ENCODE measurements at regions not wholly inside any gene's neighbourhood (a gene's known extent, or its start where the extent isn't known, plus 50 kb on each side); places are given as distances from the start of the nearest gene placed in this dataset.

DNA sequence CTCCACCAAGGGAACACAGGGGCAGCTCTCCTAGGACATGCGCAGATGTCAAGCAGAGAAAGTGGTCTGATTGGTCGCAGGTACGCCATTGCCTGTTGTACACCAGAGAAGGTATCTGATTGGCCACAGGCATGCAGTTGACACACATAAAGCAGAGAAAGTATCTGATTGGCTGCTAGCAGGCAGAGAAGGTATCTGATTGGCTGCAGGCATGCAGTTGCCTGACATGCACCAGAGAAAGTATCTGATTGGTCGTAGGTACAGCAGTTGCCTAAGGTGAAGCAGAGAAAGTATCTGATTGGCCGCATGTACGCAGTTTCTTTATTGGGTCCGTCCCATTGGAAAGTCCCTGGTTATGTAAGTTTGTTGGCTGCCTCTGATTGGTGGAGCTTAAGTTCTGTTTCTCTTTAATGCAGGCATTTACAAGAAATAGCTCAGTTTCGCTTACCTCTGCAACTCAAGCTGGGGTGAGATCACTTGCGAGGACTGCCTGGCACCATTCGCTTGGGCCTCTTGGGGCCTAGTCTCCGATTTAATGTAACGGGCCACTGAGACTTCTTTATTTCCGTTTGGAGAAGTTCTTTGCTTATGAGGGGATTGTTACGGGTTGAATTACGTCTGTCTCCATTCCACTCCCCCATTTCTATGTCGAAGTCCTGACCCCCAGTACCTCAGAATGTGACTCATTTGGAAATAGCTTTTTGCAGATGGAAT, 74.2 kb downstream of the SIK1 start:
- TF ChIP-seq, protein P1, sequence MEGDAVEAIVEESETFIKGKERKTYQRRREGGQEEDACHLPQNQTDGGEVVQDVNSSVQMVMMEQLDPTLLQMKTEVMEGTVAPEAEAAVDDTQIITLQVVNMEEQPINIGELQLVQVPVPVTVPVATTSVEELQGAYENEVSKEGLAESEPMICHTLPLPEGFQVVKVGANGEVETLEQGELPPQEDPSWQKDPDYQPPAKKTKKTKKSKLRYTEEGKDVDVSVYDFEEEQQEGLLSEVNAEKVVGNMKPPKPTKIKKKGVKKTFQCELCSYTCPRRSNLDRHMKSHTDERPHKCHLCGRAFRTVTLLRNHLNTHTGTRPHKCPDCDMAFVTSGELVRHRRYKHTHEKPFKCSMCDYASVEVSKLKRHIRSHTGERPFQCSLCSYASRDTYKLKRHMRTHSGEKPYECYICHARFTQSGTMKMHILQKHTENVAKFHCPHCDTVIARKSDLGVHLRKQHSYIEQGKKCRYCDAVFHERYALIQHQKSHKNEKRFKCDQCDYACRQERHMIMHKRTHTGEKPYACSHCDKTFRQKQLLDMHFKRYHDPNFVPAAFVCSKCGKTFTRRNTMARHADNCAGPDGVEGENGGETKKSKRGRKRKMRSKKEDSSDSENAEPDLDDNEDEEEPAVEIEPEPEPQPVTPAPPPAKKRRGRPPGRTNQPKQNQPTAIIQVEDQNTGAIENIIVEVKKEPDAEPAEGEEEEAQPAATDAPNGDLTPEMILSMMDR (IDR thresholded peaks at IDR 0.05): no peak
- no peak for TF ChIP-seq POLR2AphosphoS5 (IDR thresholded peaks at IDR 0.05)
- no peak for TF ChIP-seq EP300 (IDR thresholded peaks at IDR 0.05)
- no peak for TF ChIP-seq POLR2A (IDR thresholded peaks at IDR 0.05)
